Endothelial cell (in vitro differentiated cells): ENCODE measurements at regions not wholly inside any gene's neighbourhood (a gene's known extent, or its start where the extent isn't known, plus 50 kb on each side); places are given as distances from the start of the nearest gene placed in this dataset.

Experiments
- DNase-seq: peaks from one replicate; pipeline ENCODE4 v3.0.0; 2021; ENCODE audit warnings: low spot score
- H3K27ac Mint-ChIP-seq: one replicate; pipeline ENCODE4 v1.8.0; 2021; ENCODE audit warnings: mixed read lengths, inconsistent platforms; ENCODE audit not compliant: unreplicated experiment
- H3K27me3 Mint-ChIP-seq: one replicate; pipeline ENCODE4 v1.8.0; 2021; ENCODE audit warnings: mild to moderate bottlenecking, moderate library complexity, mixed read lengths, inconsistent platforms; ENCODE audit not compliant: unreplicated experiment
- H3K36me3 Mint-ChIP-seq: one replicate; pipeline ENCODE4 v1.8.0; 2021; ENCODE audit warnings: mild to moderate bottlenecking, low read depth, mixed read lengths, inconsistent platforms; ENCODE audit not compliant: unreplicated experiment
- H3K4me1 Mint-ChIP-seq: one replicate; pipeline ENCODE4 v1.8.0; 2021; ENCODE audit warnings: mild to moderate bottlenecking, mixed read lengths, inconsistent platforms; ENCODE audit not compliant: unreplicated experiment
- H3K4me3 Mint-ChIP-seq: one replicate; pipeline ENCODE4 v1.8.0; 2021; ENCODE audit warnings: mild to moderate bottlenecking, mixed read lengths, inconsistent platforms; ENCODE audit not compliant: unreplicated experiment
- H3K9me3 Mint-ChIP-seq: one replicate; pipeline ENCODE4 v1.8.0; 2021; ENCODE audit warnings: mixed read lengths, inconsistent platforms; ENCODE audit not compliant: unreplicated experiment
- TF ChIP-seq, protein P1 (sequence below): fragments of 200-600 bp; sonication (generic); IDR thresholded peaks from one replicate; pipeline ENCODE4 v1.5.0; 2021; ENCODE audit warnings: antibody characterized with exemption; ENCODE audit not compliant: unreplicated experiment

GRCh38 chr6:80969439-80969838, 783.0 kb downstream of the TENT5A start:
- TF ChIP-seq, protein P1, sequence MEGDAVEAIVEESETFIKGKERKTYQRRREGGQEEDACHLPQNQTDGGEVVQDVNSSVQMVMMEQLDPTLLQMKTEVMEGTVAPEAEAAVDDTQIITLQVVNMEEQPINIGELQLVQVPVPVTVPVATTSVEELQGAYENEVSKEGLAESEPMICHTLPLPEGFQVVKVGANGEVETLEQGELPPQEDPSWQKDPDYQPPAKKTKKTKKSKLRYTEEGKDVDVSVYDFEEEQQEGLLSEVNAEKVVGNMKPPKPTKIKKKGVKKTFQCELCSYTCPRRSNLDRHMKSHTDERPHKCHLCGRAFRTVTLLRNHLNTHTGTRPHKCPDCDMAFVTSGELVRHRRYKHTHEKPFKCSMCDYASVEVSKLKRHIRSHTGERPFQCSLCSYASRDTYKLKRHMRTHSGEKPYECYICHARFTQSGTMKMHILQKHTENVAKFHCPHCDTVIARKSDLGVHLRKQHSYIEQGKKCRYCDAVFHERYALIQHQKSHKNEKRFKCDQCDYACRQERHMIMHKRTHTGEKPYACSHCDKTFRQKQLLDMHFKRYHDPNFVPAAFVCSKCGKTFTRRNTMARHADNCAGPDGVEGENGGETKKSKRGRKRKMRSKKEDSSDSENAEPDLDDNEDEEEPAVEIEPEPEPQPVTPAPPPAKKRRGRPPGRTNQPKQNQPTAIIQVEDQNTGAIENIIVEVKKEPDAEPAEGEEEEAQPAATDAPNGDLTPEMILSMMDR = no peak

DNA sequence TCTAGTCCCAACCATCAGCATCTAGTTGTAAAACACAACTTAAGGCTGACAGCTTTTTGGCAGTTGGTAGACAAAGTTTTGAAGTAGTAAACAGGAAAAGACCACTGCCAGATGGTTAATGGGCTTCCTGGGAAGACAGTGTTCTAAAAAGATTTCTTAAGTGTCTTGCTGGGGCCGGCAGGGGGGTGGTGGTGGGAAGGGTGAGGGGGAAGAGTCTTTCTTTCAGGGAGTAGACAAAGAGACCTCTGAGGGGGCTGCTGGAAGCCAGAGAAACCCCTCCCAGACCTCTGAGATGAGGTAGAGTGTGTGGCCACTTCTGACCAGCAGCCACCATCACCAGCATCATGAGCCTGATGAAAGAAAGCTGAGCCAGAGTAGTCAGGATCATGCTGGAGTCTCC, 784.9 kb downstream of the TENT5A start:
- Mint-ChIP-seq H3K27ac (peak overlapping the region; percentile 95), H3K4me3 (no peak overlapping the region), H3K9me3 (no peaks in the 10 kb centered on the region), H3K27me3 (no peaks in the 10 kb centered on the region), H3K36me3 (no peaks in the 10 kb centered on the region), H3K4me1 (peaks cover 13% of the 10 kb centered on the region)
- TF ChIP-seq, protein P1 = no peak
- DNase-seq = peak; percentile 5

More at GRCh38 chr6:80969439-80969838, 783.0 kb downstream of the TENT5A start:
- Mint-ChIP-seq H3K27ac (no peak overlapping the region), H3K9me3 (no peaks in the 10 kb centered on the region), H3K4me1 (peaks cover 13% of the 10 kb centered on the region), H3K4me3 (no peak overlapping the region), H3K27me3 (no peaks in the 10 kb centered on the region), H3K36me3 (no peaks in the 10 kb centered on the region)
- DNase-seq = no peak

- no peak overlapping the region for H3K27ac Mint-ChIP-seq
- H3K9me3 Mint-ChIP-seq = no peaks in the 10 kb centered on the region
- no peak for DNase-seq
- no peak overlapping the region for H3K4me3 Mint-ChIP-seq
- H3K36me3 Mint-ChIP-seq = no peaks in the 10 kb centered on the region
- no peaks in the 10 kb centered on the region for H3K4me1 Mint-ChIP-seq
- H3K27me3 Mint-ChIP-seq = no peaks in the 10 kb centered on the region
- TF ChIP-seq, protein P1 = no peak
Observed at GRCh38 chr6:80962382-80962781, 790.1 kb downstream of the TENT5A start.

- no peaks in the 10 kb centered on the region for H3K27me3 Mint-ChIP-seq
- no peak overlapping the region for H3K4me3 Mint-ChIP-seq
- no peak for DNase-seq
- no peak overlapping the region for H3K27ac Mint-ChIP-seq
- H3K36me3 Mint-ChIP-seq = no peaks in the 10 kb centered on the region
- no peaks in the 10 kb centered on the region for H3K4me1 Mint-ChIP-seq
- H3K9me3 Mint-ChIP-seq = no peaks in the 10 kb centered on the region
- TF ChIP-seq, protein P1 = no peak
Observed at GRCh38 chr6:80961166-80961565, 791.3 kb downstream of the TENT5A start.

DNA sequence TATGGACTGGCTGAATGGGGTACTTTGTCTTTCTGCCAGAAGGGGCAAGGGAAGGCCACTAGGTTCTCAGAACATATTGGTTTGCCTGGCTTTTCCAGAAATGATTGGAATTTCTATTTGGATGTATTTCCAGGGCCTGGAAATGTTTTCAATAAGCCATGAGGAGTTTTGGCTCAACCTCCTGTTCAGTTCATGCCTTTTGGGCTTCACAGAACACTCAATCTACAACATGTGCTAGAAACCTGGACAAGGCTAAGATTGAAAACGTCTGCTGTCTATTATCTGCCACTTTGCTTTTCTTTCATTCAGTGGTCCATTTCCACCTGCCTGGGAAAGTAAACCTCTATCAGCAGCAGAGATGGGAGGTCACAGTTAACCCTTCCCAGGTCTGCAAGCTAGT, 793.4 kb downstream of the TENT5A start:
- Mint-ChIP-seq H3K4me3 (no peak overlapping the region), H3K36me3 (no peaks in the 10 kb centered on the region), H3K9me3 (no peaks in the 10 kb centered on the region), H3K27me3 (no peaks in the 10 kb centered on the region), H3K4me1 (peaks cover 6% of the 10 kb centered on the region), H3K27ac (no peak overlapping the region)
- TF ChIP-seq, protein P1 = no peak
- DNase-seq = no peak
